NOMO-1 (cell line): ENCODE measurements at regions not wholly inside any gene's neighbourhood (a gene's known extent, or its start where the extent isn't known, plus 50 kb on each side); places are given as distances from the start of the nearest gene placed in this dataset.
"Not testable (repeated sequence)": the region's sequence is repeated elsewhere in the genome, so short reads cannot be mapped to it uniquely, and the experiment has no call there.

Experiments
- DNase-seq, 2 experiments: peaks; one replicate each; lab custom pipeline; 2025; ENCODE audit not compliant: unreplicated experiment in 2 of 2; lab: John Stamatoyannopoulos, UW

- no peak for DNase-seq
Observed at GRCh38 chr11:114928260-114928870, 250.0 kb downstream of the NXPE2 start.

- DNase-seq, result no peak
Observed at GRCh38 chr11:114929351-114930000, 251.1 kb downstream of the NXPE2 start.

GRCh38 chr11:114938799-114939198 lies 260.5 kb downstream of the NXPE2 start:
- no peak for DNase-seq

- DNase-seq, result no peak
Observed at GRCh38 chr11:114942207-114942606, 263.9 kb downstream of the NXPE2 start.

GRCh38 chr11:114949614-114950351 lies 271.5 kb downstream of the NXPE2 start:
- no peak for DNase-seq

GRCh38 chr11:114953039-114953438 lies 274.7 kb downstream of the NXPE2 start:
- no peak for DNase-seq

GRCh38 chr11:114955923-114956322 lies 277.6 kb downstream of the NXPE2 start:
- DNase-seq, result no peak

- no peak for DNase-seq
Observed at GRCh38 chr11:114956566-114956965, 278.2 kb downstream of the NXPE2 start.

GRCh38 chr11:114959953-114960505 lies 281.7 kb downstream of the NXPE2 start:
- no peak for DNase-seq

GRCh38 chr11:114960819-114961218 lies 282.5 kb downstream of the NXPE2 start:
- DNase-seq, result not testable (repeated sequence)

- DNase-seq, result no peak
Observed at GRCh38 chr11:114964676-114965214, 286.4 kb downstream of the NXPE2 start.

GRCh38 chr11:114970927-114971645 lies 292.8 kb downstream of the NXPE2 start:
- DNase-seq, result no peak

GRCh38 chr11:114972105-114972504 lies 293.8 kb downstream of the NXPE2 start:
- DNase-seq, result no peak

- DNase-seq, result no peak
Observed at GRCh38 chr11:114977651-114978050, 299.3 kb downstream of the NXPE2 start.

GRCh38 chr11:114982141-114982540 lies 303.8 kb downstream of the NXPE2 start:
- no peak for DNase-seq

GRCh38 chr11:114984611-114985163 lies 306.4 kb downstream of the NXPE2 start:
- no peak for DNase-seq

- no peak for DNase-seq
Observed at GRCh38 chr11:114986365-114986764, 308.0 kb downstream of the NXPE2 start.

GRCh38 chr11:114987186-114987760 lies 308.9 kb downstream of the NXPE2 start:
- DNase-seq, result no peak

- no peak for DNase-seq
Observed at GRCh38 chr11:114988644-114989043, 310.3 kb downstream of the NXPE2 start.

GRCh38 chr11:114989536-114989935 lies 311.2 kb downstream of the NXPE2 start:
- DNase-seq, result no peak
